GM12872 (cell line): ENCODE measurements at regions not wholly inside any gene's neighbourhood (a gene's known extent, or its start where the extent isn't known, plus 50 kb on each side); places are given as distances from the start of the nearest gene placed in this dataset.

ENCODE experiments used
- CTCF ChIP-seq: IDR thresholded peaks from 3 replicates; pipeline ENCODE4 v1.5.1; 2011; ENCODE audit warnings: low read depth, mild to moderate bottlenecking, low read length, moderate library complexity; ENCODE audit not compliant: insufficient read depth

- no peak for TF ChIP-seq CTCF
These were observed 276.4 kb upstream of the PSMD7 start for GRCh38 chr16:74020095-74020670.

DNA sequence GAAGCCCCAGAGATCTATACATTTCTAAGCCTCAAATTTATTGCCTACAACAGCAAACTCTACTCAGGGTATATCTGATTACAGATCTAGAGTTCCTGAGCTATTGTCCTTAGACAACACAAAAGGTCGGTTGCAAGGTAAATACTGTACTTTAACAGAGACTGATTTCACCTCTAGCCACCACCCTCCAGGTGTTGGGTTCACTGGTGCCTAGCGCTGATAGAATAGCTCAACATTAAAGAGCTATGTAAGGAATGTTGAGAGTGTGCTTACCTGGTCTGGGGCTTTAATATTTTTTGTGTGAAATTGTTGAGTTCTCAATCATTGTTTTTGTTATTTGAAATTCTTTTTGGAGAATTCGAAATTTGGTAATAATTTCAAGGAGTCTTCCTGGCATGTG is 277.0 kb upstream of the PSMD7 start:
- TF ChIP-seq CTCF, result no peak

- TF ChIP-seq CTCF, result no peak
These were observed 280.7 kb upstream of the PSMD7 start for GRCh38 chr16:74015953-74016352.

GRCh38 chr16:73998707-73999106 is 297.9 kb upstream of the PSMD7 start:
- TF ChIP-seq CTCF, result no peak

DNA sequence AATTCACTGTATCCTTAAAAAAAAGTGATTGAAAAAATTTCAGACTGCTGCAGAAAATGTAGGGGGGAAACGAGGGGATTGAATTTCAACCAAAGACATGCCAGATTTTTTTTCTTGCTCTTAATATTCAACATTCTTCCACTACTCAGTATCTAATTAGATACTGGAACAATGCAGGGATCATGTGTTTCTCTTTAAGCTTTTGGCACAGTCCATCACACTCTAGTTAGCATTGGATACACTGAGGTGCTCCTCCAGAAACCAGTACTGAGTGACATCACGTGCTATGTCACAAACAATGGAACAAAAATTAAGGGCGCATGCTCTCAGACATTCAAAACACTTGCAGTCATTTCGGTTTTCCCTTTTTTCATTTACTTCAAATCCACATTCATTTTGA is 298.6 kb upstream of the PSMD7 start:
- TF ChIP-seq CTCF, result no peak

DNA sequence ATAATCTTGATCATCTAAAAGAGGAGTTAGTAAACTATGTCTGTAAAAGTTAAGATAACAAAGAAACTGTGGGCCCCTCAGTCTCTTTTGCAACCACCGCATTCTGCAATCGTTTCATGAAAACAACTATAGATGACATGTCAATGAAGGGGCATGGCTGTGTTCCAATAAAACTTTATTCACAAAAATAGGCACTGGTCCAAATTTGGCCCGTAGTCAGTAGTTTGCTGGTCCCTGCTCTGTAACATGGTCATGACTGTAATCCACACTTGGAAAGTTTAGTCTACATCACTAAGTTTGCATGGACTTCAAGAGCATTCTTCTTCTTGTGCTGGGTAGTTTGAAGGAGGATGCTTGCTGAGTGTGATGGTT is 299.3 kb upstream of the PSMD7 start:
- no peak for TF ChIP-seq CTCF

GRCh38 chr16:73996624-73997339 is 299.8 kb upstream of the PSMD7 start:
- TF ChIP-seq CTCF, result no peak
